Tibial nerve (tissue), 4 donors: ENCODE measurements at regions not wholly inside any gene's neighbourhood (a gene's known extent, or its start where the extent isn't known, plus 50 kb on each side); places are given as distances from the start of the nearest gene placed in this dataset.

ENCODE experiments used
- CTCF ChIP-seq, 5 experiments: fragments of 200-600 bp in 3 of 5; fragments of 450-650 bp in 2 of 5; sonication (generic) in 3 of 5; IDR thresholded peaks; one replicate each; pipeline ENCODE4 v1.5.1; 2016 to 2019; ENCODE audit warnings: antibody characterized with exemption in 5 of 5, mild to moderate bottlenecking in 3 of 5, moderate library complexity in 2 of 5
- EP300 ChIP-seq, 2 donors: sonication (generic); formaldehyde crosslinking; IDR thresholded peaks; one replicate each; pipeline ENCODE4 v1.6.1; 2017; ENCODE audit warnings: antibody characterized with exemption in 2 of 2, mild to moderate bottlenecking in 1 of 2
- POLR2A ChIP-seq, 2 donors: fragments of 450-650 bp; IDR thresholded peaks; one replicate each; pipeline ENCODE4 v1.6.1; 2017; ENCODE audit warnings: antibody characterized with exemption in 2 of 2, mild to moderate bottlenecking in 2 of 2, moderate library complexity in 2 of 2

- no peak for TF ChIP-seq CTCF (IDR thresholded peaks at IDR 0.05)
- no peak for TF ChIP-seq POLR2A (IDR thresholded peaks at IDR 0.05)
- TF ChIP-seq EP300 (IDR thresholded peaks at IDR 0.05) = no peak
Measured at GRCh38 chr5:156006026-156006647, 320.8 kb upstream of the SGCD start.
